Omental fat pad (tissue), 3 donors: ENCODE measurements at regions not wholly inside any gene's neighbourhood (a gene's known extent, or its start where the extent isn't known, plus 50 kb on each side); places are given as distances from the start of the nearest gene placed in this dataset.

Experiments
- ATAC-seq: fragments of 150-250 bp; one replicate; pipeline ENCODE4 v1.9.1; 2016; ENCODE audit warnings: mild to moderate bottlenecking, moderate library complexity; ENCODE audit not compliant: low FRiP score
- DNase-seq: peaks from one replicate; pipeline ENCODE4 v3.0.0-alpha.2; 2019; ENCODE audit warnings: low spot score
- CTCF ChIP-seq, 3 donors: fragments of 450-650 bp; IDR thresholded peaks; one replicate each; pipeline ENCODE4 v1.5.1; 2016 to 2017; ENCODE audit warnings: antibody characterized with exemption in 3 of 3, mild to moderate bottlenecking in 3 of 3, moderate library complexity in 2 of 3

GRCh38 chr10:78194539-78195402, 161.1 kb downstream of the RPS24 start:
- ATAC-seq (no peak), DNase-seq (no peak)
- TF ChIP-seq CTCF (IDR thresholded peaks at IDR 0.05) = no peak

- no peak for DNase-seq
- ATAC-seq = no peak
- no peak for TF ChIP-seq CTCF (IDR thresholded peaks at IDR 0.05)
Observed at GRCh38 chr10:78196396-78196795, 162.7 kb downstream of the RPS24 start.

GRCh38 chr10:78196964-78197363, 163.3 kb downstream of the RPS24 start:
- no peak for DNase-seq
- peak; percentile 48 for ATAC-seq
- TF ChIP-seq CTCF (IDR thresholded peaks at IDR 0.05) = no peak

GRCh38 chr10:78197628-78198272, 164.1 kb downstream of the RPS24 start:
- ATAC-seq (no peak), DNase-seq (no peak)
- no peak for TF ChIP-seq CTCF (IDR thresholded peaks at IDR 0.05)

GRCh38 chr10:78199005-78199725, 165.5 kb downstream of the RPS24 start:
- no peak for TF ChIP-seq CTCF (IDR thresholded peaks at IDR 0.05)
- ATAC-seq = no peak
- DNase-seq = no peak

GRCh38 chr10:78199759-78200158, 166.1 kb downstream of the RPS24 start:
- no peak for ATAC-seq
- TF ChIP-seq CTCF (IDR thresholded peaks at IDR 0.05) = no peak
- DNase-seq = no peak
